ENCODE measurements at regions not wholly inside any gene's neighbourhood (a gene's known extent, or its start where the extent isn't known, plus 50 kb on each side); places are given as distances from the start of the nearest gene placed in this dataset.

DNA sequence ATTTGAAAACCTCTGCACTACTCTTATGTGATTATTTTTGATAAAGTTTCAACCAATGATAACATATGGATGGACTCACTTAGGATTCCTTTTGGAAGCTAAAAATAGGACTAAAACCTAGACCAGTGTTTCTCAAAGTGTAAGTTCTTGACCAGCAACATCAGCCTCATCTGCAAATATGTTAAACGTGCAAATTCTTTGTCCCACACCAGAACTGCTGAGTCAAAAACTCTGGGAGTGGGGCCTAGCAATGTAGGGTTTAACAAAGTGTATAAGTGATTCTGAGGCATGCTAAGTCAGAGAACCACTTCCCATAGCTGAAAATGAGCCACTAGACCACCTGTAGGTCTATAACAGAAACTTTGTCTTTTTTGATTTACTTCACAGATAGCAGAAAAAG lies 1247.2 kb upstream of the PIK3C3 start:
- Histone ChIP-seq H3K36me3 (no peaks in the 10 kb centered on the region), H3K4me3 (no peak overlapping the region), H3K9me3 (no peaks in the 10 kb centered on the region), H3K27ac (no peak overlapping the region), H3K4me1 (ENCODE audit: insufficient read depth) (no peaks in the 10 kb centered on the region), H3K27me3 (no peaks in the 10 kb centered on the region)
- no peak for TF ChIP-seq POLR2A (IDR thresholded peaks at IDR 0.05)
- no peak for TF ChIP-seq EP300 (IDR thresholded peaks at IDR 0.05)
- TF ChIP-seq, protein P1, sequence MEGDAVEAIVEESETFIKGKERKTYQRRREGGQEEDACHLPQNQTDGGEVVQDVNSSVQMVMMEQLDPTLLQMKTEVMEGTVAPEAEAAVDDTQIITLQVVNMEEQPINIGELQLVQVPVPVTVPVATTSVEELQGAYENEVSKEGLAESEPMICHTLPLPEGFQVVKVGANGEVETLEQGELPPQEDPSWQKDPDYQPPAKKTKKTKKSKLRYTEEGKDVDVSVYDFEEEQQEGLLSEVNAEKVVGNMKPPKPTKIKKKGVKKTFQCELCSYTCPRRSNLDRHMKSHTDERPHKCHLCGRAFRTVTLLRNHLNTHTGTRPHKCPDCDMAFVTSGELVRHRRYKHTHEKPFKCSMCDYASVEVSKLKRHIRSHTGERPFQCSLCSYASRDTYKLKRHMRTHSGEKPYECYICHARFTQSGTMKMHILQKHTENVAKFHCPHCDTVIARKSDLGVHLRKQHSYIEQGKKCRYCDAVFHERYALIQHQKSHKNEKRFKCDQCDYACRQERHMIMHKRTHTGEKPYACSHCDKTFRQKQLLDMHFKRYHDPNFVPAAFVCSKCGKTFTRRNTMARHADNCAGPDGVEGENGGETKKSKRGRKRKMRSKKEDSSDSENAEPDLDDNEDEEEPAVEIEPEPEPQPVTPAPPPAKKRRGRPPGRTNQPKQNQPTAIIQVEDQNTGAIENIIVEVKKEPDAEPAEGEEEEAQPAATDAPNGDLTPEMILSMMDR (IDR thresholded peaks at IDR 0.05), result no peak
- intact Hi-C loops (cut with DNase I), result no loop called here
- DNase-seq, result no peak
- WGBS, 3 donors, result 61 to 88% (median 71%) methylated on average over 1 of the region's 1 CpG

DNA sequence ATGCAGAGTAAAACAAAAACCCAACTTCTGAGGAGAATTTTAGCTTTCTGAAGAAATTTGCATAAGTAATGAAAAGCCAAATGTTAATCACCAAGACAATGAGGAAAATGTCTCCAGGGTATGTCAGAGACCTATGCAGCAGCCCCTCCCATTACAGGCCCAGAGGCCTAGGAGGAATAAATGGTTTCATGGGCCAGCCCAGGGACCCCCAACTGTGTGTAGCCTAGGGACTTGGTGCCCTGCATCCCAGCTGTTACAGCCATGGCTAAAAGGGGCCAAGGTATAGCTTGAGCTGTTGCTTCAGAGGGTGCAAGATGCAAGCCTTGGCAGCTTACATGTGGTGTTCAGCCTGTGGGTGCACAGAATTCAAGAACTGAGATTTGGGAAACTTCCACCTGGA lies 1256.9 kb upstream of the PIK3C3 start:
- no peak overlapping the region for H3K27ac ChIP-seq
- no peak for TF ChIP-seq POLR2A (IDR thresholded peaks at IDR 0.05)
- TF ChIP-seq, protein P1 (IDR thresholded peaks at IDR 0.05), result no peak
- TF ChIP-seq EP300 (IDR thresholded peaks at IDR 0.05), result no peak
- no peaks in the 10 kb centered on the region for H3K27me3 ChIP-seq
- intact Hi-C loops (cut with DNase I), result no loop called here
- H3K4me1 ChIP-seq (ENCODE audit: insufficient read depth), result no peaks in the 10 kb centered on the region
- DNase-seq, result no peak
- H3K4me3 ChIP-seq, result no peak overlapping the region
- no peaks in the 10 kb centered on the region for H3K9me3 ChIP-seq
- no peaks in the 10 kb centered on the region for H3K36me3 ChIP-seq

DNA sequence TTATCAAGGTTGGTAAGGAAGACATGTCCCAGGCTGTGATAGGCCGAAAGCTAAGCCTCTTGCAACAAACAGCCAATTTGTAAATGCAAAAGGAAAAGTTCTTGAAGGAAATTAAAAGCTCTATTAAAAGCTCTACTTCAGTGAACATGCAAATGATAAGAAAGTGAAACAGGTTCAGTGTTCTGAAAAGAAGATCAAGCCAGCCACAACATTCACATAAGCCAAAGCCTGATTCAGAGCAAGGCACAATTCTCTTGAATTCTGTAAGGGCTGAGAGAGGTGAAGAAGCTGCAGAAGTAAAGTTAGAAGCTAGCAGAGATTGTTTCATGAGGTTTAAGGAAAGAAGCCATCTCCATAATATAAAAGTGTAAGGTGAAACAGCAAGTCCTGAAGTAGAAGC lies 1259.5 kb upstream of the PIK3C3 start:
- TF ChIP-seq EP300 (IDR thresholded peaks at IDR 0.05) (no peak), POLR2A (IDR thresholded peaks at IDR 0.05) (no peak)
- TF ChIP-seq, protein P1 (IDR thresholded peaks at IDR 0.05), result no peak
- 85% methylated on average over 1 of the region's 1 CpG for WGBS, 3 donors
- intact Hi-C loops (cut with DNase I), result no loop called here

DNA sequence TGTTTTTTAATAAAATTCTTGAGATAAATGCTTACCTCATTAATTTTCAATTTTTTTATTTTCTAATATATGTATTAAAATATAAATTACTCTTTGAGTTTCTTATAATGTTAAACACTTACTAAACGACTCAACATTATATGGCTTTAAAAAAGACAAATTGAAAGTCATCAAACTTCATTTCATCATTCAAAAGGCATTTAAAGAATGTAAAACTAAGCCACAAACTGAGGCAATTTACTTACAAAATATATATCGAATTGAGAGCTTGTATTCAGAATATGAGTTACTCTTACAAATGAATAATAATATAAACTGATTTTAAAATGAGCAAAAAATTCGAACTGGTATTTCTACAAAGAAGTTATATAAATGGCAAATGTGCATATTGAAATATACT lies 1262.2 kb upstream of the PIK3C3 start:
- H3K36me3 ChIP-seq, result no peaks in the 10 kb centered on the region
- no peaks in the 10 kb centered on the region for H3K9me3 ChIP-seq
- no peaks in the 10 kb centered on the region for H3K4me1 ChIP-seq (ENCODE audit: insufficient read depth)
- no peaks in the 10 kb centered on the region for H3K27me3 ChIP-seq
- no peak overlapping the region for H3K4me3 ChIP-seq
- WGBS, 3 donors, result 52 to 71% (median 66%) methylated on average over 3 of the region's 3 CpGs
- TF ChIP-seq POLR2A (IDR thresholded peaks at IDR 0.05) (no peak), EP300 (IDR thresholded peaks at IDR 0.05) (no peak)
- TF ChIP-seq, protein P1 (IDR thresholded peaks at IDR 0.05), result no peak
- DNase-seq, result no peak
- intact Hi-C loops (cut with DNase I), result no loop called here
- H3K27ac ChIP-seq, result no peak overlapping the region

More for the DNA sequence above, 1259.5 kb upstream of the PIK3C3 start:
- Histone ChIP-seq H3K36me3 (no peaks in the 10 kb centered on the region), H3K27ac (no peak overlapping the region), H3K4me3 (no peak overlapping the region), H3K27me3 (no peaks in the 10 kb centered on the region), H3K4me1 (ENCODE audit: insufficient read depth) (no peaks in the 10 kb centered on the region), H3K9me3 (no peaks in the 10 kb centered on the region)
- DNase-seq, result no peak

DNA sequence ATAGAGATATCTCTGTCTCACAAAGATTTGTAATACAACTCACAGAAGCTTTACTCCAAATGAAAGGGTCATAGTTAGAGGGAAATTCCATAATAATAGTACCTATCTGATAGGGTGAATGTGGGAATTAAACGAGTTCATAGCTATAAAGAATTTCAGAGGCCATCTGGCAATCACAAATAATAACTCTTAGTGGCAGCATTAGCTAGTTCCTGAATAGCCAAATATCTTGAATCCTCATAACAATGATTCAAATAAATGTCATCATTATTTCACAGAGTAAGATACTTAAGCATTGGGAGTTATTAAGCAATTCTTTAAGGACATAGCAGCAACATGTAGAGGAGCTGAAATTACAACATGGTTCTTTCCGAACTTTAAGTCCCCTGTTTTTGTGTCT lies 1265.0 kb upstream of the PIK3C3 start:
- intact Hi-C loops (cut with DNase I), result no loop called here
- WGBS, 3 donors, result 41 to 51% (median 49%) methylated on average over 2 of the region's 2 CpGs
- no peaks in the 10 kb centered on the region for H3K36me3 ChIP-seq

More for the DNA sequence above, 1265.0 kb upstream of the PIK3C3 start:
- Histone ChIP-seq H3K27me3 (no peaks in the 10 kb centered on the region), H3K9me3 (no peaks in the 10 kb centered on the region), H3K4me3 (no peak overlapping the region), H3K27ac (no peak overlapping the region), H3K4me1 (ENCODE audit: insufficient read depth) (no peaks in the 10 kb centered on the region)
- no peak for DNase-seq
- TF ChIP-seq POLR2A (IDR thresholded peaks at IDR 0.05) (no peak), EP300 (IDR thresholded peaks at IDR 0.05) (no peak)
- TF ChIP-seq, protein P1 (IDR thresholded peaks at IDR 0.05), result no peak

Data from ovary (tissue), 7 donors.